Left forelimb (tissue), 1 donor: ENCODE measurements at regions not wholly inside any gene's neighbourhood (a gene's known extent, or its start where the extent isn't known, plus 50 kb on each side); places are given as distances from the start of the nearest gene placed in this dataset.

Experiments used
- DNase-seq: peaks from one replicate; pipeline ENCODE4 v3.0.0-alpha.2; 2018; ENCODE audit warnings: low spot score

- no peak for DNase-seq
Observed at GRCh38 chr3:161800985-161801559, 304.5 kb downstream of the OTOL1 start.

GRCh38 chr3:161818106-161818505, 321.5 kb downstream of the OTOL1 start:
- DNase-seq = no peak

- no peak for DNase-seq
Observed at GRCh38 chr3:161821591-161821990, 325.0 kb downstream of the OTOL1 start.

- DNase-seq = no peak
Observed at GRCh38 chr3:161822291-161822690, 325.7 kb downstream of the OTOL1 start.

GRCh38 chr3:161823910-161824309, 327.3 kb downstream of the OTOL1 start:
- no peak for DNase-seq

- no peak for DNase-seq
Observed at GRCh38 chr3:161838021-161838420, 341.4 kb downstream of the OTOL1 start.

- DNase-seq = no peak
Observed at GRCh38 chr3:161848376-161848775, 351.8 kb downstream of the OTOL1 start.

GRCh38 chr3:161851941-161852566, 355.4 kb downstream of the OTOL1 start:
- peak; percentile 75 for DNase-seq

- DNase-seq = no peak
Observed at GRCh38 chr3:161852744-161853143, 356.1 kb downstream of the OTOL1 start.

- no peak for DNase-seq
Observed at GRCh38 chr3:161854232-161854771, 357.7 kb downstream of the OTOL1 start.

- DNase-seq = no peak
Observed at GRCh38 chr3:161859057-161859456, 362.4 kb downstream of the OTOL1 start.

- no peak for DNase-seq
Observed at GRCh38 chr3:161859865-161860450, 363.4 kb downstream of the OTOL1 start.

- no peak for DNase-seq
Observed at GRCh38 chr3:161863775-161864174, 367.2 kb downstream of the OTOL1 start.

GRCh38 chr3:161866176-161866575, 369.6 kb downstream of the OTOL1 start:
- no peak for DNase-seq

- no peak for DNase-seq
Observed at GRCh38 chr3:161875483-161875882, 378.9 kb downstream of the OTOL1 start.

GRCh38 chr3:161879470-161879869, 382.9 kb downstream of the OTOL1 start:
- no peak for DNase-seq

GRCh38 chr3:161884830-161885229, 388.2 kb downstream of the OTOL1 start:
- DNase-seq = no peak

- no peak for DNase-seq
Observed at GRCh38 chr3:161890147-161890625, 393.6 kb downstream of the OTOL1 start.

GRCh38 chr3:161893972-161894371, 397.4 kb downstream of the OTOL1 start:
- no peak for DNase-seq

GRCh38 chr3:161894657-161895056, 398.0 kb downstream of the OTOL1 start:
- DNase-seq = no peak

GRCh38 chr3:161905520-161906132, 409.0 kb downstream of the OTOL1 start:
- no peak for DNase-seq

GRCh38 chr3:161913786-161914389, 417.3 kb downstream of the OTOL1 start:
- DNase-seq = no peak
